K562 (cell line): ENCODE measurements at regions not wholly inside any gene's neighbourhood (a gene's known extent, or its start where the extent isn't known, plus 50 kb on each side); places are given as distances from the start of the nearest gene placed in this dataset.

ENCODE experiments used
- ATAC-seq: fragments of 200-7000 bp; cut with Tn5 transposase; 3 replicates; pipeline ENCODE4 v1.9.1; 2020; ENCODE audit warnings: moderate library complexity
- BruUV-seq: library from RNA; stranded (reverse); fragments of 400-500 nt; replicated peaks from 2 replicates; lab custom pipeline; 2021; lab: Mats Ljungman, UMichigan
- CTCF ChIA-PET: fragments of 300-600 bp; formaldehyde crosslinking; extraction: SDS; loops from one replicate; lab custom pipeline; 2021; ENCODE audit warnings: low intra/inter-chr PET ratio; lab: Yijun Ruan, JAX
- POLR2A ChIA-PET: fragments of 300-600, 350-650 bp; sonication (Branson Sonifier 250); formaldehyde crosslinking; extraction: SDS; loops from one replicate; lab custom pipeline; 2021; ENCODE audit warnings: antibody characterized with exemption, inconsistent platforms; lab: Yijun Ruan, JAX
- DNase-seq, 4 experiments: peaks; one replicate each; pipeline versions ENCODE4 v3.0.0 to v3.0.0-alpha.2; 2011 to 2018; ENCODE audit warnings: low spot score in 3 of 4, mixed read lengths in 3 of 4; ENCODE audit errors: extremely low read depth in 1 of 4
- FAIRE-seq: peaks from 2 replicates; lab custom pipeline; 2011; peaks lifted over from hg19 to GRCh38; lab: Jason Lieb, UNC
- H2AFZ ChIP-seq: 2 replicates; pipeline ENCODE4 v1.6.0; 2011; ENCODE audit warnings: low read depth, low read length, control low read depth, inconsistent platforms
- H3K27ac ChIP-seq: fragments of 200-600 bp; 3 replicates; pipeline ENCODE4 v1.8.0; 2011; ENCODE audit warnings: low read depth, mild to moderate bottlenecking, control low read depth, inconsistent platforms, low read length, moderate library complexity, mixed read lengths; ENCODE audit errors: extremely low read depth
- H3K27me3 ChIP-seq, 2 experiments: fragments of 300-600 bp in 1 of 2; 2 replicates in 1 of 2; 3 replicates in 1 of 2; pipeline versions ENCODE4 v1.6.0 to v1.8.0; 2011; ENCODE audit warnings: inconsistent platforms in 2 of 2, low read length in 2 of 2, mild to moderate bottlenecking in 1 of 2, mixed read lengths in 1 of 2, moderate library complexity in 1 of 2; ENCODE audit not compliant: control insufficient read depth in 2 of 2, insufficient read depth in 2 of 2
- H3K36me3 ChIP-seq: fragments of 300-600 bp; 3 replicates; pipeline ENCODE4 v1.8.0; 2011; ENCODE audit warnings: mild to moderate bottlenecking, low read length, inconsistent platforms; ENCODE audit not compliant: control insufficient read depth, insufficient read depth
- H3K4me1 ChIP-seq, 2 experiments: fragments of 200-600 bp in 1 of 2; replicated peaks in 1 of 2; 2 replicates in 1 of 2; 3 replicates in 1 of 2; pipeline versions ENCODE4 v1.5.1 to v1.8.0; 2011; ENCODE audit warnings: inconsistent platforms in 2 of 2, low read length in 2 of 2, mild to moderate bottlenecking in 1 of 2, mixed read lengths in 1 of 2, moderate library complexity in 1 of 2; ENCODE audit not compliant: control insufficient read depth in 2 of 2, insufficient read depth in 2 of 2
- H3K4me2 ChIP-seq: 2 replicates; pipeline ENCODE4 v1.6.1; 2011; ENCODE audit warnings: low read length, control low read depth, inconsistent platforms, mixed read lengths; ENCODE audit not compliant: insufficient read depth
- H3K4me3 ChIP-seq: fragments of 200-600 bp; sonication (generic), shearing (Covaris generic); 2 replicates; pipeline ENCODE4 v1.5.1; 2016; ENCODE audit warnings: control low read depth, inconsistent platforms
- H3K79me2 ChIP-seq: fragments of 200-600 bp; 3 replicates; pipeline ENCODE4 v1.8.0; 2011; ENCODE audit warnings: low read length, inconsistent platforms; ENCODE audit not compliant: control insufficient read depth, insufficient read depth
- H3K9ac ChIP-seq, 2 experiments: 2 replicates each; pipeline versions ENCODE4 v1.6.0 to v1.6.1; 2011; ENCODE audit warnings: low read depth in 2 of 2, low read length in 2 of 2, control low read depth in 1 of 2, inconsistent platforms in 1 of 2, mild to moderate bottlenecking in 1 of 2, mixed read lengths in 1 of 2; ENCODE audit not compliant: insufficient read depth in 1 of 2
- H3K9me1 ChIP-seq: one replicate; pipeline ENCODE4 v1.6.0; 2011; ENCODE audit warnings: inconsistent platforms, mild to moderate bottlenecking, low read length, moderate library complexity; ENCODE audit not compliant: control insufficient read depth, insufficient read depth
- H3K9me3 ChIP-seq: replicated peaks from 2 replicates; pipeline ENCODE4 v1.5.1; 2011; ENCODE audit warnings: low read depth, low read length, inconsistent platforms; ENCODE audit not compliant: control insufficient read depth, insufficient read depth
- H4K20me1 ChIP-seq: replicated peaks from 2 replicates; pipeline ENCODE4 v1.6.1; 2011; ENCODE audit warnings: low read length, inconsistent platforms, mixed read lengths; ENCODE audit not compliant: control insufficient read depth, insufficient read depth
- POLR2B ChIP-seq: fragments of 450-650 bp; IDR thresholded peaks from 2 replicates; pipeline ENCODE4 v1.6.1; 2018; ENCODE audit warnings: low read depth; ENCODE audit not compliant: partially characterized antibody
- WGBS: fragments of 100-300 bp; shearing (Covaris generic); methylation state at CpG from one replicate; pipeline ENCODE4 v1.1.6; 2016; ENCODE audit warnings: low coverage, mixed read lengths; ENCODE audit not compliant: insufficient coverage; ENCODE audit errors: missing lambda C conversion rate; 5-methylcytosine and 5-hydroxymethylcytosine counted together
- in situ Hi-C: fragments of 300-500 bp; cut with MboI; formaldehyde crosslinking; loops from 4 replicates; pipeline ENCODE4 v1.15.0; 2018; ENCODE audit warnings: inconsistent platforms, mixed read lengths
- intact Hi-C: fragments of 100-400 bp; cut with micrococcal nuclease; formaldehyde crosslinking; loops from 2 replicates; pipeline ENCODE4 v1.14.2; 2022
- TF ChIP-seq, protein P1 (sequence below): fragments of 450-650 bp; IDR thresholded peaks from 2 replicates; pipeline ENCODE4 v1.6.1; 2016; ENCODE audit warnings: low read depth

DNA sequence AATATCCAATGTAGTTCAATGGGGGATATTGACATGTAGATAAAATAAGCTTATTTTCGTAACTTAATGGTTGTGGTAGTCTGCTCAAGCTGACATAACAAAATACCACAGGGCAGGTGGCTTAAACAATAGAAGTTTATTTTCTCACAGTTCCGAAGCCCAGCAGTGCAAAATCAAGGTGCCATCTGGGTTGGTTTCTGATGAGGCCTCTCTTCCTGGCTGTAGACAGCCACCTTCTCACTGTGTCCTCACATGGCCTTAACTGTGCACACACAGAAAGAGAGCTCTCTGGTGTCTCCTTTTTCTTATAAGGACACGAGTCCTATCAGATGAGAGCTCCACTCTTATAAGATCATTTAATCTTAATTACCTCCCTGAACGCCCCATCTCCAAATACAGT lies 64.8 kb upstream of the IPO9 start:
- ChIA-PET POLR2A (interaction anchor here (0.7 to 2.4 kb wide), 4 partner anchors 10 to 17 kb away, joined by 3 to 8 read pairs (median 5); no protein-coding TSS in a partner anchor), CTCF (no interaction called here)
- Histone ChIP-seq H3K9ac (no peak overlapping the region), H3K4me3 (no peak overlapping the region), H3K27ac (no peak overlapping the region), H3K36me3 (no peaks in the 10 kb centered on the region), H3K9me3 (no peaks in the 10 kb centered on the region), H3K4me1 (no peaks in the 10 kb centered on the region; a peak in 1 of 5 replicates), H3K27me3 (no peaks in the 10 kb centered on the region; a peak in 1 of 5 replicates), H4K20me1 (no peaks in the 10 kb centered on the region), H2AFZ (no peak overlapping the region), H3K4me2 (no peak overlapping the region), H3K79me2 (no peaks in the 10 kb centered on the region), H3K9me1 (no peaks in the 10 kb centered on the region)
- intact Hi-C loops: no loop called here
- no peak for TF ChIP-seq POLR2B
- TF ChIP-seq, protein P1, sequence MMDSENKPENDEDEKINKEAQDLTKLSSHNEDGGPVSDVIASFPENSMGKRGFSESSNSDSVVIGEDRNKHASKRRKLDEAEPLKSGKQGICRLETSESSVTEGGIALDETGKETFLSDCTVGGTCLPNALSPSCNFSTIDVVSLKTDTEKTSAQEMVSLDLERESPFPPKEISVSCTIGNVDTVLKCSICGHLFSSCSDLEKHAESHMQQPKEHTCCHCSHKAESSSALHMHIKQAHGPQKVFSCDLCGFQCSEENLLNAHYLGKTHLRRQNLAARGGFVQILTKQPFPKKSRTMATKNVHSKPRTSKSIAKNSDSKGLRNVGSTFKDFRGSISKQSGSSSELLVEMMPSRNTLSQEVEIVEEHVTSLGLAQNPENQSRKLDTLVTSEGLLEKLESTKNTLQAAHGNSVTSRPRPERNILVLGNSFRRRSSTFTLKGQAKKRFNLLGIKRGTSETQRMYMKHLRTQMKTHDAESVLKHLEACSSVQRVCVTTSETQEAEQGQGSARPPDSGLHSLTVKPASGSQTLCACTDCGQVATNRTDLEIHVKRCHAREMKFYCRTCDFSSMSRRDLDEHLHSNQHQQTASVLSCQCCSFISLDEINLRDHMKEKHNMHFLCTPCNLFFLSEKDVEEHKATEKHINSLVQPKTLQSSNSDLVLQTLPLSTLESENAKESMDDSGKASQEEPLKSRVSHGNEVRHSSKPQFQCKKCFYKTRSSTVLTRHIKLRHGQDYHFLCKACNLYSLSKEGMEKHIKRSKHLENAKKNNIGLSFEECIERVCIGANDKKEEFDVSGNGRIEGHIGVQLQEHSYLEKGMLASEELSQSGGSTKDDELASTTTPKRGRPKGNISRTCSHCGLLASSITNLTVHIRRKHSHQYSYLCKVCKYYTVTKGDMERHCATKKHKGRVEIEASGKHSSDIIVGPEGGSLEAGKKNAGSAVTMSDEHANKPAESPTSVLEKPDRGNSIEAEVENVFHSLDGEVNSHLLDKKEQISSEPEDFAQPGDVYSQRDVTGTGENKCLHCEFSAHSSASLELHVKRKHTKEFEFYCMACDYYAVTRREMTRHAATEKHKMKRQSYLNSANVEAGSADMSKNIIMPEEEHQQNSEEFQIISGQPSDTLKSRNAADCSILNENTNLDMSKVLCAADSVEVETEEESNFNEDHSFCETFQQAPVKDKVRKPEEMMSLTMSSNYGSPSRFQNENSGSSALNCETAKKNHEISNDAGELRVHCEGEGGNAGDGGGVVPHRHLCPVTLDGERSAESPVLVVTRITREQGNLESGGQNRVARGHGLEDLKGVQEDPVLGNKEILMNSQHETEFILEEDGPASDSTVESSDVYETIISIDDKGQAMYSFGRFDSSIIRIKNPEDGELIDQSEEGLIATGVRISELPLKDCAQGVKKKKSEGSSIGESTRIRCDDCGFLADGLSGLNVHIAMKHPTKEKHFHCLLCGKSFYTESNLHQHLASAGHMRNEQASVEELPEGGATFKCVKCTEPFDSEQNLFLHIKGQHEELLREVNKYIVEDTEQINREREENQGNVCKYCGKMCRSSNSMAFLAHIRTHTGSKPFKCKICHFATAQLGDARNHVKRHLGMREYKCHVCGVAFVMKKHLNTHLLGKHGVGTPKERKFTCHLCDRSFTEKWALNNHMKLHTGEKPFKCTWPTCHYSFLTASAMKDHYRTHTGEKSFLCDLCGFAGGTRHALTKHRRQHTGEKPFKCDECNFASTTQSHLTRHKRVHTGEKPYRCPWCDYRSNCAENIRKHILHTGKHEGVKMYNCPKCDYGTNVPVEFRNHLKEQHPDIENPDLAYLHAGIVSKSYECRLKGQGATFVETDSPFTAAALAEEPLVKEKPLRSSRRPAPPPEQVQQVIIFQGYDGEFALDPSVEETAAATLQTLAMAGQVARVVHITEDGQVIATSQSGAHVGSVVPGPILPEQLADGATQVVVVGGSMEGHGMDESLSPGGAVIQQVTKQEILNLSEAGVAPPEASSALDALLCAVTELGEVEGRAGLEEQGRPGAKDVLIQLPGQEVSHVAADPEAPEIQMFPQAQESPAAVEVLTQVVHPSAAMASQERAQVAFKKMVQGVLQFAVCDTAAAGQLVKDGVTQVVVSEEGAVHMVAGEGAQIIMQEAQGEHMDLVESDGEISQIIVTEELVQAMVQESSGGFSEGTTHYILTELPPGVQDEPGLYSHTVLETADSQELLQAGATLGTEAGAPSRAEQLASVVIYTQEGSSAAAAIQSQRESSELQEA: no peak
- ATAC-seq (no peak), FAIRE-seq (no peak), DNase-seq (no peak)
- BruUV-seq: no TSS peak
- in situ Hi-C loops: no loop called here
- 30% methylated on average over 4 of the region's 4 CpGs for WGBS
